ENCODE measurements at regions not wholly inside any gene's neighbourhood (a gene's known extent, or its start where the extent isn't known, plus 50 kb on each side); places are given as distances from the start of the nearest gene placed in this dataset.

- no peak overlapping the region for H3K4me3 ChIP-seq (ENCODE audit: low read depth, low read length)
- no peak for TF ChIP-seq CTCF (IDR thresholded peaks at IDR 0.05; ENCODE audit: borderline replicate concordance, insufficient read depth, low read depth, low read length)
These were observed 482.2 kb downstream of the SLC16A7 start for GRCh38 chr12:60078026-60078425.

GRCh38 chr12:60093428-60093827 is 497.6 kb downstream of the SLC16A7 start:
- no peak overlapping the region for H3K4me3 ChIP-seq (ENCODE audit: low read depth, low read length)
- TF ChIP-seq CTCF (IDR thresholded peaks at IDR 0.05; ENCODE audit: borderline replicate concordance, insufficient read depth, low read depth, low read length): no peak

- no peak for TF ChIP-seq CTCF (IDR thresholded peaks at IDR 0.05; ENCODE audit: borderline replicate concordance, insufficient read depth, low read depth, low read length)
- no peak overlapping the region for H3K4me3 ChIP-seq (ENCODE audit: low read depth, low read length)
These were observed 498.6 kb downstream of the SLC16A7 start for GRCh38 chr12:60094436-60094835.

- H3K4me3 ChIP-seq (ENCODE audit: low read depth, low read length): no peak overlapping the region
- no peak for TF ChIP-seq CTCF (IDR thresholded peaks at IDR 0.05; ENCODE audit: borderline replicate concordance, insufficient read depth, low read depth, low read length)
These were observed 500.9 kb downstream of the SLC16A7 start for GRCh38 chr12:60096727-60097126.

- no peak for TF ChIP-seq CTCF (IDR thresholded peaks at IDR 0.05; ENCODE audit: borderline replicate concordance, insufficient read depth, low read depth, low read length)
- no peak overlapping the region for H3K4me3 ChIP-seq (ENCODE audit: low read depth, low read length)
These were observed 504.3 kb downstream of the SLC16A7 start for GRCh38 chr12:60100160-60100559.

- no peak overlapping the region for H3K4me3 ChIP-seq (ENCODE audit: low read depth, low read length)
- TF ChIP-seq CTCF (IDR thresholded peaks at IDR 0.05; ENCODE audit: borderline replicate concordance, insufficient read depth, low read depth, low read length): no peak
These were observed 505.0 kb downstream of the SLC16A7 start for GRCh38 chr12:60100852-60101251.

- H3K4me3 ChIP-seq (ENCODE audit: low read depth, low read length): no peak overlapping the region
- TF ChIP-seq CTCF (IDR thresholded peaks at IDR 0.05; ENCODE audit: borderline replicate concordance, insufficient read depth, low read depth, low read length): no peak
These were observed 505.9 kb downstream of the SLC16A7 start for GRCh38 chr12:60101715-60102114.

Data from GM12875 (cell line).